ENCODE measurements at regions not wholly inside any gene's neighbourhood (a gene's known extent, or its start where the extent isn't known, plus 50 kb on each side); places are given as distances from the start of the nearest gene placed in this dataset.

DNA sequence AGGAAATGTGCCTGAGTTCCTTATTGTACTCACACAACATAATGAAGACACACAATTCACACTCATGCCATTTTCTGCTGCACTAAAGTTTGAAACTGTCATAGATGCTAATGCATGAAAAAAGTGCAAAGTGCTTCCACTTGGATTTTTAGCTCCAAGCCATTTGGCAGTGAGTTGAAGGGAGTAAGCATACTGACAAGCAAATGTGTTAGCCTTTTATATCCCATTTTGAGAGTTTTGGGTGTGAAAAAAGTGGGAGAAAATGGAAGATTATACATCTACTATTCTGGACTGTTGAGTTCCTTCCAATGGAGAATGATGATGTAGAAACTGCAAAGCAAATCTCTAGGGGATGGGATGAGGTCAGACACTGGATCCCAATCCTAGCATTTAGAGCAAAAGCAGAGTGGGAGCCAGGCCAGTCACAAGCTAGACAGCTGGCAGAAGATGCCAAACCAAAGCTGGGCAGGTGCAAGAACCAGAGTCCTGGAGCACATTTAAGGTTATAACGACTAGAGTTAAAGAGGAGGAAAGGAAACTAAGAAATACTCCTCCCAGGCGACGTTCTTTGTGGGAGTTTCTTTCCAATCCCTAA is 216.8 kb downstream of the FBXO8 start:
- Histone ChIP-seq H3K4me3 (ENCODE audit: low read depth, low read length) (no peak overlapping the region), H3K27me3 (ENCODE audit: control insufficient read depth, insufficient read depth, low read length) (no peaks in the 10 kb centered on the region), H3K27ac (ENCODE audit: low read depth, low read length) (no peak overlapping the region), H3K9me3 (ENCODE audit: control insufficient read depth, insufficient read depth, low read length) (no peaks in the 10 kb centered on the region)
- no peak for DNase-seq (ENCODE audit: low read depth, low spot score)
- ChIA-PET CTCF (interaction anchor here (0.8 kb wide), 1 partner anchor 76 kb away, joined by 3 read pairs; no protein-coding TSS in a partner anchor), POLR2A (no interaction called here)
- TF ChIP-seq, protein P1, sequence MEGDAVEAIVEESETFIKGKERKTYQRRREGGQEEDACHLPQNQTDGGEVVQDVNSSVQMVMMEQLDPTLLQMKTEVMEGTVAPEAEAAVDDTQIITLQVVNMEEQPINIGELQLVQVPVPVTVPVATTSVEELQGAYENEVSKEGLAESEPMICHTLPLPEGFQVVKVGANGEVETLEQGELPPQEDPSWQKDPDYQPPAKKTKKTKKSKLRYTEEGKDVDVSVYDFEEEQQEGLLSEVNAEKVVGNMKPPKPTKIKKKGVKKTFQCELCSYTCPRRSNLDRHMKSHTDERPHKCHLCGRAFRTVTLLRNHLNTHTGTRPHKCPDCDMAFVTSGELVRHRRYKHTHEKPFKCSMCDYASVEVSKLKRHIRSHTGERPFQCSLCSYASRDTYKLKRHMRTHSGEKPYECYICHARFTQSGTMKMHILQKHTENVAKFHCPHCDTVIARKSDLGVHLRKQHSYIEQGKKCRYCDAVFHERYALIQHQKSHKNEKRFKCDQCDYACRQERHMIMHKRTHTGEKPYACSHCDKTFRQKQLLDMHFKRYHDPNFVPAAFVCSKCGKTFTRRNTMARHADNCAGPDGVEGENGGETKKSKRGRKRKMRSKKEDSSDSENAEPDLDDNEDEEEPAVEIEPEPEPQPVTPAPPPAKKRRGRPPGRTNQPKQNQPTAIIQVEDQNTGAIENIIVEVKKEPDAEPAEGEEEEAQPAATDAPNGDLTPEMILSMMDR (IDR thresholded peaks at IDR 0.05; ENCODE audit: low read depth, low read length) = no peak

DNA sequence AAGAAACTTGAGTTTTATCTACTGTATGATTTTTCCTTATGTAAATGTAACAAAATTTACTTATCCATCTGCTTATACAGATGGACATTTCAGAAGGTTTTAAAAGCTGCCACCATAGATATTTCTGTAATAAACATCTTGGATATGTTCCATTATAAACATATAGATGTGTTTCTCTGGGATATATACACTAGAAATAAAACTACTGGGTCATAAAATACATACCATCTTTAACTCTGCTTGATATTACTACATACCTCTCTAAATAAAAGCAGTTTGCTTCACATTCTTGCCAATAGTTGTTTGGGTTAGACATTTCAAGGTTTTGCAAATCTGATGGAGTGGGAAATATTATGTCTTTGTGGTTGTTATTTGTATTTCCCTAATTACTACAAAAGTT is 220.6 kb downstream of the FBXO8 start:
- TF ChIP-seq, protein P1 (IDR thresholded peaks at IDR 0.05; ENCODE audit: low read depth, low read length) = no peak
- ChIA-PET CTCF (no interaction called here), POLR2A (no interaction called here)
- no peak for DNase-seq (ENCODE audit: low read depth, low spot score)
- Histone ChIP-seq H3K9me3 (ENCODE audit: control insufficient read depth, insufficient read depth, low read length) (no peaks in the 10 kb centered on the region), H3K27ac (ENCODE audit: low read depth, low read length) (no peak overlapping the region), H3K4me3 (ENCODE audit: low read depth, low read length) (no peak overlapping the region), H3K27me3 (ENCODE audit: control insufficient read depth, insufficient read depth, low read length) (no peaks in the 10 kb centered on the region)

DNA sequence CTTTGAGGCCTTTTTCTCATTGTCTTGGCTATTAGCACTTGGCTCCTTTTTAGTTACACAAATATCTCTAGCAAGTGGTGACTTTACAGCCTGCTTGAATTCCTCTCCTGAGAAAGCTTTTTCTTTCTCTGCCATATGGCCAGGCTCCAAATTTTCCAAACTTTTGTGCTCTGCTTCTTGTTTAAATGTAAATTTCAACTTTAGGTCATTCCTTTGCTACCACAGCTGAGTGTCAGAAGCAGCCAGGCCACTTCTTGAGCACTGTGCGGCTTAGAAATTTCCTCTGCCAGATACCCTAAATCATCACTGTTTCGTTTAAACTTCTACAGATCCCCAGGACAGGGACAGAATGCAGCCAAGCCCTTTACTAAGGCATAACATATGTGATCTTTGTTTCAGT is 222.4 kb downstream of the FBXO8 start:
- TF ChIP-seq, protein P1 (IDR thresholded peaks at IDR 0.05; ENCODE audit: low read depth, low read length) = no peak
- ChIA-PET POLR2A (no interaction called here), CTCF (no interaction called here)
- H3K9me3 ChIP-seq (ENCODE audit: control insufficient read depth, insufficient read depth, low read length) = no peaks in the 10 kb centered on the region
- no peaks in the 10 kb centered on the region for H3K27me3 ChIP-seq (ENCODE audit: control insufficient read depth, insufficient read depth, low read length)
- H3K27ac ChIP-seq (ENCODE audit: low read depth, low read length) = no peak overlapping the region
- DNase-seq (ENCODE audit: low read depth, low spot score) = no peak
- no peak overlapping the region for H3K4me3 ChIP-seq (ENCODE audit: low read depth, low read length)

DNA sequence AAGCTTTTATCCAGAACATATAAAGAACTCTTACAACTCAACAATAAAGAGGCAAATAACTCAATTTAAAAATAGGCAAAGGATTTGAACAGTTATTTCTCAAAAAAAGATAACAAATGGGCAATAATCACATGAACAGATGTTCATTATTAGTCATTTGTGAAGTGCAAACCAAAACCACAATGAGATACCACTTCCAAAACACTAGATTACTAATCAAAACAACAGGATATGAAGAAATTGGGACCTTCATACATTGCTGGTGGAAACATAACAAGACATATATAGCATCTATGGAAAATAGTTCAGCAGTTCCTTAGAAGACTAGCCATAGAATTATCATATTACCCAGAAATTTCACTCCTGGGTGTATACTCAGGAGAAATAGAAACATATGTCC is 224.6 kb downstream of the FBXO8 start:
- Histone ChIP-seq H3K27me3 (ENCODE audit: control insufficient read depth, insufficient read depth, low read length) (no peaks in the 10 kb centered on the region), H3K9me3 (ENCODE audit: control insufficient read depth, insufficient read depth, low read length) (no peaks in the 10 kb centered on the region), H3K4me3 (ENCODE audit: low read depth, low read length) (no peak overlapping the region), H3K27ac (ENCODE audit: low read depth, low read length) (no peak overlapping the region)
- DNase-seq (ENCODE audit: low read depth, low spot score) = no peak
- POLR2A ChIA-PET = no interaction called here
- CTCF ChIA-PET = no interaction called here
- TF ChIP-seq, protein P1 (IDR thresholded peaks at IDR 0.05; ENCODE audit: low read depth, low read length) = no peak

DNA sequence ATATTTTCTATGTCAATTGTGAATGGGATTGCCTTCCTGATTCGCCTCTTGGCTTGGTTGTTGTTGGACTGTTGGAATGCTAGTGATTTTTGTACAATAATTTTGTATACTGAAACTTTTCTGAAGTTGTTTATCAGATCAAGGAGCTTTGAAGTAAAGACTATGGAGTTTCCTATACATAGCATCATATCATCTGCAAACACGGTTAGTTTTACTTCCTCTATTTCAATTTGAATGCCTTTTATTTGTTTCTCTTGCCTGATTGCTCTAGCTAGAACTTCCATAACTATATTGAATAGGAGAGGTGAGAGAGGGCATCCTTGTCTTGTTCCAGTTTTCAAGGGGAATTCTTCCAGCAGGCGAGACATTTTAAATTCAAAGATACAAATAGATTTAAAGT is 226.5 kb downstream of the FBXO8 start:
- CTCF ChIA-PET = no interaction called here

More for the DNA sequence above, 226.5 kb downstream of the FBXO8 start:
- Histone ChIP-seq H3K9me3 (ENCODE audit: control insufficient read depth, insufficient read depth, low read length) (no peaks in the 10 kb centered on the region), H3K4me3 (ENCODE audit: low read depth, low read length) (no peak overlapping the region), H3K27ac (ENCODE audit: low read depth, low read length) (no peak overlapping the region), H3K27me3 (ENCODE audit: control insufficient read depth, insufficient read depth, low read length) (no peaks in the 10 kb centered on the region)
- TF ChIP-seq, protein P1 (IDR thresholded peaks at IDR 0.05; ENCODE audit: low read depth, low read length) = no peak
- no peak for DNase-seq (ENCODE audit: low read depth, low spot score)
- POLR2A ChIA-PET = no interaction called here

Measured in AG04450 (cell line).